GM23338 (cell line): ENCODE measurements at regions not wholly inside any gene's neighbourhood (a gene's known extent, or its start where the extent isn't known, plus 50 kb on each side); places are given as distances from the start of the nearest gene placed in this dataset.

Experiments used
- ATAC-seq: fragments of 200-7000 bp; cut with Tn5 transposase; 3 replicates; pipeline ENCODE4 v1.9.1; 2020
- DNase-seq: peaks from one replicate; pipeline ENCODE4 v3.0.0-alpha.2; 2015; ENCODE audit warnings: low spot score
- H2AFZ ChIP-seq: fragments of 200-600 bp; sonication (generic); 2 replicates; pipeline ENCODE4 v1.8.0; 2016; ENCODE audit warnings: antibody characterized with exemption, mild to moderate bottlenecking, moderate library complexity
- H3F3A ChIP-seq: fragments of 200-600 bp; sonication (generic); replicated peaks from 2 replicates; pipeline ENCODE4 v1.8.0; 2017; ENCODE audit warnings: antibody characterized with exemption, mixed run types, low read depth
- H3K27ac ChIP-seq: fragments of 200-600 bp; sonication (generic); 2 replicates; pipeline ENCODE4 v1.6.1; 2016; ENCODE audit warnings: low read depth
- H3K27me3 ChIP-seq: fragments of 200-600 bp; sonication (generic); 2 replicates; pipeline ENCODE4 v1.8.0; 2016; ENCODE audit warnings: mild to moderate bottlenecking, mixed run types, moderate library complexity; ENCODE audit not compliant: insufficient read depth
- H3K36me3 ChIP-seq: fragments of 200-600 bp; sonication (generic); 2 replicates; pipeline ENCODE4 v1.8.0; 2016; ENCODE audit warnings: mild to moderate bottlenecking; ENCODE audit not compliant: insufficient read depth
- H3K4me1 ChIP-seq: fragments of 200-600 bp; sonication (generic); 2 replicates; pipeline ENCODE4 v1.8.0; 2016; ENCODE audit warnings: mild to moderate bottlenecking, moderate library complexity; ENCODE audit not compliant: insufficient read depth
- H3K4me2 ChIP-seq: fragments of 200-600 bp; sonication (generic); 2 replicates; pipeline ENCODE4 v1.7.1; 2017; ENCODE audit warnings: mixed run types
- H3K4me3 ChIP-seq: fragments of 200-600 bp; sonication (generic); 2 replicates; pipeline ENCODE4 v1.6.1; 2016; ENCODE audit warnings: mixed run types
- H3K79me2 ChIP-seq: fragments of 200-600 bp; sonication (generic); replicated peaks from 2 replicates; pipeline ENCODE4 v1.8.0; 2017; ENCODE audit warnings: mild to moderate bottlenecking; ENCODE audit not compliant: insufficient read depth
- H3K9me2 ChIP-seq: fragments of 200-600 bp; sonication (generic); 2 replicates; pipeline ENCODE4 v1.8.0; 2017; ENCODE audit not compliant: insufficient read depth
- H4K20me1 ChIP-seq: fragments of 200-600 bp; sonication (generic); replicated peaks from 2 replicates; pipeline ENCODE4 v1.8.0; 2017; ENCODE audit warnings: mild to moderate bottlenecking; ENCODE audit not compliant: insufficient read depth
- H3K27ac Mint-ChIP-seq: 2 replicates; pipeline ENCODE4 v1.8.0; 2020; ENCODE audit warnings: inconsistent platforms, mild to moderate bottlenecking, moderate library complexity, mixed read lengths
- H3K27me3 Mint-ChIP-seq: 3 replicates; pipeline ENCODE4 v1.8.0; 2022; ENCODE audit warnings: low read depth, mild to moderate bottlenecking, moderate library complexity, mixed read lengths, inconsistent platforms; ENCODE audit not compliant: insufficient read depth, poor library complexity
- H3K36me3 Mint-ChIP-seq: 3 replicates; pipeline ENCODE4 v1.8.0; 2021; ENCODE audit warnings: low read depth, mild to moderate bottlenecking, inconsistent platforms, moderate library complexity, mixed read lengths
- H3K4me1 Mint-ChIP-seq: 3 replicates; pipeline ENCODE4 v1.8.0; 2020; ENCODE audit warnings: mild to moderate bottlenecking, inconsistent platforms, mixed read lengths
- H3K4me3 Mint-ChIP-seq: 3 replicates; pipeline ENCODE4 v1.8.0; 2021; ENCODE audit warnings: moderate library complexity, mild to moderate bottlenecking, inconsistent platforms, mixed read lengths
- H3K9me3 Mint-ChIP-seq: 3 replicates; pipeline ENCODE4 v1.8.0; 2020; ENCODE audit warnings: moderate library complexity, mild to moderate bottlenecking, inconsistent platforms, mixed read lengths
- CREB1 ChIP-seq: fragments of 250-450 bp; sonication (Bioruptor Pico); IDR thresholded peaks from 2 replicates; pipeline ENCODE4 v1.5.0; 2020; ENCODE audit warnings: low read depth, mild to moderate bottlenecking, moderate library complexity
- CTCF ChIP-seq, 2 experiments: fragments of 200-600 bp in 1 of 2; sonication (generic) in 1 of 2; conservative IDR thresholded peaks; 2 replicates each; pipeline versions ENCODE4 v1.5.1 to v1.6.1; 2016 to 2017; ENCODE audit warnings: antibody characterized with exemption in 2 of 2, low read depth in 2 of 2, mild to moderate bottlenecking in 2 of 2, moderate library complexity in 1 of 2
- EZH2 ChIP-seq: fragments of 200-600 bp; sonication (generic); IDR thresholded peaks from one replicate; pipeline ENCODE4 v1.8.0; 2017; ENCODE audit warnings: antibody characterized with exemption, mild to moderate bottlenecking, low read depth; ENCODE audit not compliant: unreplicated experiment
- EZH2phosphoT487 ChIP-seq: fragments of 200-600 bp; sonication (generic); IDR thresholded peaks from one replicate; pipeline ENCODE4 v1.8.1; 2018; ENCODE audit warnings: antibody characterized with exemption; ENCODE audit not compliant: unreplicated experiment
- JUNB ChIP-seq: IDR thresholded peaks from one replicate; pipeline ENCODE4 v1.6.1; 2016; ENCODE audit warnings: antibody characterized with exemption; ENCODE audit not compliant: unreplicated experiment
- NANOG ChIP-seq: IDR thresholded peaks from 2 replicates; pipeline ENCODE4 v1.6.1; 2016; ENCODE audit warnings: antibody characterized with exemption, borderline replicate concordance
- POLR2AphosphoS5 ChIP-seq: IDR thresholded peaks from 2 replicates; pipeline ENCODE4 v1.6.1; 2016; ENCODE audit warnings: antibody characterized with exemption, low read depth
- REST ChIP-seq: IDR thresholded peaks from one replicate; pipeline ENCODE4 v1.6.1; 2018; ENCODE audit warnings: antibody characterized with exemption; ENCODE audit not compliant: unreplicated experiment
- STAT1 ChIP-seq: IDR thresholded peaks from one replicate; pipeline ENCODE4 v1.6.1; 2016; ENCODE audit warnings: antibody characterized with exemption; ENCODE audit not compliant: unreplicated experiment
- ZNF114 ChIP-seq: fragments of 250-450 bp; sonication (Bioruptor Pico); IDR thresholded peaks from 2 replicates; pipeline ENCODE4 v1.5.0; 2020; ENCODE audit warnings: mild to moderate bottlenecking, moderate library complexity
- ZNF331 ChIP-seq: fragments of 250-450 bp; sonication (Bioruptor Pico); IDR thresholded peaks from 2 replicates; pipeline ENCODE4 v1.5.0; 2020; ENCODE audit warnings: low read depth, mild to moderate bottlenecking, moderate library complexity
- ZNF462 ChIP-seq: fragments of 250-450 bp; sonication (Bioruptor Pico); IDR thresholded peaks from 2 replicates; pipeline ENCODE4 v1.5.0; 2020; ENCODE audit warnings: mild to moderate bottlenecking, moderate library complexity

- no peak for TF ChIP-seq REST
- no peak for TF ChIP-seq CREB1 (CRISPR knock-in tag)
- TF ChIP-seq CTCF (conservative IDR thresholded peaks at IDR 0.05; ENCODE audit: low read depth in 2 of 2), result no peak
- TF ChIP-seq POLR2AphosphoS5, result no peak
- TF ChIP-seq ZNF331, result no peak
- no peak for TF ChIP-seq JUNB
- no peak for TF ChIP-seq EZH2phosphoT487
- TF ChIP-seq EZH2, result no peak
- no peak for TF ChIP-seq ZNF114
- TF ChIP-seq STAT1, result no peak
- no peak for TF ChIP-seq NANOG
Observed at GRCh38 chr1:59092126-59092525, 204.8 kb upstream of the FGGY start (continued).

- Mint-ChIP-seq H3K4me1 (peaks cover 7% of the 10 kb centered on the region), H3K4me3 (no peak overlapping the region), H3K27me3 (peaks cover 7% of the 10 kb centered on the region), H3K9me3 (no peaks in the 10 kb centered on the region; the same call in 2 of the 3 replicates), H3K27ac (no peak overlapping the region), H3K36me3 (0 out of 3 replicates have a peak, but pooled peaks cover 6% of the 10 kb centered on the region)
- Histone ChIP-seq H3K4me1 (peaks cover 12% of the 10 kb centered on the region; the same call in 1 of the 2 replicates), H3K27ac (no peak overlapping the region), H3K9me2 (peaks cover 13% of the 10 kb centered on the region), H4K20me1 (no peaks in the 10 kb centered on the region), H3K4me2 (no peak overlapping the region), H2AFZ (no peak overlapping the region), H3K36me3 (no peaks in the 10 kb centered on the region), H3K27me3 (no peaks in the 10 kb centered on the region), H3F3A (no peaks in the 10 kb centered on the region), H3K79me2 (no peaks in the 10 kb centered on the region), H3K4me3 (no peak overlapping the region)
- ATAC-seq (no peak), DNase-seq (no peak)
- TF ChIP-seq CREB1 (CRISPR knock-in tag) (no peak), CTCF (conservative IDR thresholded peaks at IDR 0.05; ENCODE audit: low read depth in 2 of 2) (no peak), ZNF462 (CRISPR knock-in tag) (no peak)
Observed at GRCh38 chr1:59094001-59094400, 202.9 kb upstream of the FGGY start.
